H9 (cell line): ENCODE measurements at regions not wholly inside any gene's neighbourhood (a gene's known extent, or its start where the extent isn't known, plus 50 kb on each side); places are given as distances from the start of the nearest gene placed in this dataset.
"Not testable (repeated sequence)": the region's sequence is repeated elsewhere in the genome, so short reads cannot be mapped to it uniquely, and the experiment has no call there.

ENCODE experiments used
- DNase-seq: peaks from one replicate; pipeline ENCODE4 v3.0.0-alpha.2; 2017
- H2AFZ ChIP-seq: one replicate; pipeline ENCODE4 v1.6.1; 2013; ENCODE audit warnings: mild to moderate bottlenecking, low read length, control low read depth, moderate library complexity
- H2AK5ac ChIP-seq: 2 replicates; pipeline ENCODE4 v1.6.1; 2013; ENCODE audit warnings: low read length, control low read depth, mixed read lengths; ENCODE audit not compliant: insufficient read length
- H2BK120ac ChIP-seq: one replicate; pipeline ENCODE4 v1.6.1; 2013; ENCODE audit warnings: low read depth, mild to moderate bottlenecking, low read length, control low read depth, inconsistent platforms; ENCODE audit not compliant: poor library complexity, severe bottlenecking
- H2BK12ac ChIP-seq: 2 replicates; pipeline ENCODE4 v1.6.1; 2013; ENCODE audit warnings: low read length, control low read depth, mixed read lengths, low read depth; ENCODE audit not compliant: insufficient read length
- H2BK15ac ChIP-seq: 2 replicates; pipeline ENCODE4 v1.6.1; 2013; ENCODE audit warnings: low read depth, low read length, control low read depth
- H2BK20ac ChIP-seq: one replicate; pipeline ENCODE4 v1.6.1; 2013; ENCODE audit warnings: low read depth, mild to moderate bottlenecking, low read length, control low read depth, inconsistent platforms; ENCODE audit not compliant: poor library complexity, severe bottlenecking
- H2BK5ac ChIP-seq: 2 replicates; pipeline ENCODE4 v1.6.1; 2013; ENCODE audit warnings: low read length, control low read depth, mixed read lengths; ENCODE audit not compliant: insufficient read length
- H3K14ac ChIP-seq: 2 replicates; pipeline ENCODE4 v1.6.1; 2013; ENCODE audit warnings: low read length, control low read depth; ENCODE audit not compliant: insufficient read depth
- H3K18ac ChIP-seq: 2 replicates; pipeline ENCODE4 v1.6.1; 2013; ENCODE audit warnings: low read depth, mild to moderate bottlenecking, mixed read lengths, low read length, control low read depth; ENCODE audit not compliant: insufficient read length
- H3K23ac ChIP-seq: 2 replicates; pipeline ENCODE4 v1.6.1; 2013; ENCODE audit warnings: low read length, control low read depth, mixed read lengths, low read depth; ENCODE audit not compliant: insufficient read length
- H3K23me2 ChIP-seq: 2 replicates; pipeline ENCODE4 v1.6.1; 2013; ENCODE audit warnings: low read depth, mild to moderate bottlenecking, mixed read lengths, low read length, control low read depth; ENCODE audit not compliant: insufficient read length, poor library complexity, severe bottlenecking
- H3K27ac ChIP-seq: 2 replicates; pipeline ENCODE4 v1.5.1; 2013; ENCODE audit warnings: low read length, control low read depth, mixed read lengths, low read depth; ENCODE audit not compliant: insufficient read length
- H3K27me3 ChIP-seq: 2 replicates; pipeline ENCODE4 v1.6.1; 2013; ENCODE audit warnings: low read length, control low read depth, inconsistent platforms; ENCODE audit not compliant: insufficient read depth
- H3K4ac ChIP-seq: 2 replicates; pipeline ENCODE4 v1.6.1; 2013; ENCODE audit warnings: low read depth, mild to moderate bottlenecking, control low read depth, inconsistent platforms, low read length, moderate library complexity
- H3K4me1 ChIP-seq: 2 replicates; pipeline ENCODE4 v1.6.1; 2013; ENCODE audit warnings: low read length, control low read depth, inconsistent platforms; ENCODE audit not compliant: insufficient read depth
- H3K4me2 ChIP-seq: 2 replicates; pipeline ENCODE4 v1.6.1; 2013; ENCODE audit warnings: low read length, control low read depth, mixed read lengths; ENCODE audit not compliant: insufficient read length, insufficient read depth
- H3K56ac ChIP-seq: 2 replicates; pipeline ENCODE4 v1.6.1; 2013; ENCODE audit warnings: low read depth, mild to moderate bottlenecking, mixed read lengths, low read length, control low read depth; ENCODE audit not compliant: insufficient read length
- H3K79me1 ChIP-seq: 2 replicates; pipeline ENCODE4 v1.6.1; 2013; ENCODE audit warnings: low read depth, mild to moderate bottlenecking, moderate library complexity, low read length, control low read depth, inconsistent platforms; ENCODE audit not compliant: insufficient read depth, poor library complexity, severe bottlenecking
- H3K79me2 ChIP-seq: 2 replicates; pipeline ENCODE4 v1.6.1; 2013; ENCODE audit warnings: low read length, control low read depth, inconsistent platforms; ENCODE audit not compliant: insufficient read depth
- H3K9ac ChIP-seq: 2 replicates; pipeline ENCODE4 v1.6.1; 2013; ENCODE audit warnings: low read length, control low read depth, mixed read lengths; ENCODE audit not compliant: insufficient read length; ENCODE audit errors: extremely low read depth
- H3K9me3 ChIP-seq: one replicate; pipeline ENCODE4 v1.6.1; 2013; ENCODE audit warnings: low read depth, low read length, inconsistent platforms; ENCODE audit not compliant: control insufficient read depth
- H3T11ph ChIP-seq: one replicate; pipeline ENCODE4 v1.6.1; 2013; ENCODE audit warnings: mild to moderate bottlenecking, low read length, control low read depth, inconsistent platforms
- H4K20me1 ChIP-seq: one replicate; pipeline ENCODE4 v1.6.1; 2013; ENCODE audit not compliant: control insufficient read depth, insufficient read length, insufficient read depth
- H4K5ac ChIP-seq: 2 replicates; pipeline ENCODE4 v1.6.1; 2013; ENCODE audit warnings: low read depth, mild to moderate bottlenecking, mixed read lengths, low read length, control low read depth; ENCODE audit not compliant: insufficient read length
- H4K8ac ChIP-seq: replicated peaks from 2 replicates; pipeline ENCODE4 v1.6.1; 2013; ENCODE audit warnings: low read length, control low read depth, mixed read lengths, low read depth; ENCODE audit not compliant: insufficient read length
- H4K91ac ChIP-seq: 2 replicates; pipeline ENCODE4 v1.6.1; 2013; ENCODE audit warnings: low read depth, mild to moderate bottlenecking, moderate library complexity, mixed read lengths, low read length, control low read depth; ENCODE audit not compliant: insufficient read length
- H3K27ac Mint-ChIP-seq, 3 experiments: 2 replicates in 2 of 3; 3 replicates in 1 of 3; pipeline ENCODE4 v1.8.0; 2020 to 2021; ENCODE audit warnings: mixed read lengths in 3 of 3, mild to moderate bottlenecking in 1 of 3, moderate library complexity in 1 of 3
- H3K27me3 Mint-ChIP-seq: 2 replicates; pipeline ENCODE4 v1.8.0; 2021; ENCODE audit warnings: low read depth, mild to moderate bottlenecking, moderate library complexity, mixed read lengths
- H3K36me3 Mint-ChIP-seq, 3 experiments: 2 replicates in 2 of 3; 3 replicates in 1 of 3; pipeline ENCODE4 v1.8.0; 2020 to 2021; ENCODE audit warnings: low read depth in 3 of 3, mixed read lengths in 3 of 3; ENCODE audit not compliant: insufficient read depth in 1 of 3
- H3K4me1 Mint-ChIP-seq, 2 experiments: 2 replicates each; pipeline ENCODE4 v1.8.0; 2020; ENCODE audit warnings: mixed read lengths in 2 of 2
- H3K4me3 Mint-ChIP-seq, 2 experiments: 2 replicates in 1 of 2; 3 replicates in 1 of 2; pipeline ENCODE4 v1.8.0; 2020 to 2021; ENCODE audit warnings: mild to moderate bottlenecking in 2 of 2, mixed read lengths in 2 of 2, moderate library complexity in 1 of 2
- H3K9me3 Mint-ChIP-seq, 2 experiments: 2 replicates in 1 of 2; 3 replicates in 1 of 2; pipeline ENCODE4 v1.8.0; 2020; ENCODE audit warnings: mild to moderate bottlenecking in 2 of 2, mixed read lengths in 2 of 2, moderate library complexity in 1 of 2
- CTCF ChIP-seq: fragments of 200-600 bp; sonication (generic); conservative IDR thresholded peaks from 3 replicates; pipeline ENCODE4 v1.8.0; 2021; ENCODE audit warnings: antibody characterized with exemption, mild to moderate bottlenecking
- WGBS: extraction: QIAGEN DNeasy Blood & Tissue Kit; methylation state at CpG from one replicate; pipeline ENCODE4 v1.1.7; 2013; ENCODE audit warnings: missing lambda C conversion rate, low lambda C conversion rate, mixed read lengths; ENCODE audit not compliant: insufficient read length; ENCODE audit errors: extremely low coverage; 5-methylcytosine and 5-hydroxymethylcytosine counted together

DNA sequence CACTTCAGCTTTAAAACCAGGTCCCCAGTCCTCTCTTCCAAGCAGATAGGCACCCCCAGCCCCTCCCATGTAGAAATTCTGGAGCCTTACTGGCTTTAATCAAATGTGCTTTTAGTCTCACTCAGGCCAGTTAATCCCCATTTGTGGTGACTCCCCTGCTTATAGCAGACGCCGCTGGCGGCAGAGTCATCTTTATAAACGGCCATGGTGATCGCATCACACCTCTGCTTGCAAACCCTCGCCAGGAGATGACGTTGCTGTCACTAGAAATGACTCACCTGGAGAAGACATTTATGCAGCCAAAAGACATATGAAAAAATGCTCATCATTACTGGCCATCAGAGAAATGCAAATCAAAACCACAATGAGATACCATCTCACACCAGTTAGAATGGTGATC, 369.3 kb downstream of the VRK1 start:
- Histone ChIP-seq H4K5ac (no peak overlapping the region), H4K91ac (no peak overlapping the region), H3K79me1 (no peaks in the 10 kb centered on the region), H3T11ph (no peak overlapping the region), H2BK20ac (no peak overlapping the region), H3K27me3 (no peaks in the 10 kb centered on the region), H3K23ac (no peak overlapping the region), H2BK15ac (no peak overlapping the region), H3K56ac (no peak overlapping the region), H3K27ac (no peak overlapping the region), H2AK5ac (no peak overlapping the region), H2BK120ac (no peak overlapping the region), H3K4me1 (no peaks in the 10 kb centered on the region), H2BK12ac (no peak overlapping the region), H3K14ac (no peak overlapping the region), H3K4me2 (no peak overlapping the region), H3K4ac (no peak overlapping the region), H3K9me3 (no peaks in the 10 kb centered on the region), H4K8ac (no peak overlapping the region), H3K18ac (no peak overlapping the region), H3K9ac (no peak overlapping the region), H2BK5ac (no peak overlapping the region), H2AFZ (no peak overlapping the region), H3K79me2 (no peaks in the 10 kb centered on the region), H3K23me2 (no peaks in the 10 kb centered on the region), H4K20me1 (no peaks in the 10 kb centered on the region)
- H3K4me1 Mint-ChIP-seq: no peaks in the 10 kb centered on the region
- H3K4me3 Mint-ChIP-seq: no peak overlapping the region
- no peak overlapping the region for H3K27ac Mint-ChIP-seq
- DNase-seq: no peak
- no CpG with 5 or more reads among the region's 7 CpGs for WGBS
- no peaks in the 10 kb centered on the region for H3K9me3 Mint-ChIP-seq
- no peak for TF ChIP-seq CTCF
- H3K36me3 Mint-ChIP-seq: no peaks in the 10 kb centered on the region
- no peaks in the 10 kb centered on the region; the same call in 1 of the 2 replicates for H3K27me3 Mint-ChIP-seq

DNA sequence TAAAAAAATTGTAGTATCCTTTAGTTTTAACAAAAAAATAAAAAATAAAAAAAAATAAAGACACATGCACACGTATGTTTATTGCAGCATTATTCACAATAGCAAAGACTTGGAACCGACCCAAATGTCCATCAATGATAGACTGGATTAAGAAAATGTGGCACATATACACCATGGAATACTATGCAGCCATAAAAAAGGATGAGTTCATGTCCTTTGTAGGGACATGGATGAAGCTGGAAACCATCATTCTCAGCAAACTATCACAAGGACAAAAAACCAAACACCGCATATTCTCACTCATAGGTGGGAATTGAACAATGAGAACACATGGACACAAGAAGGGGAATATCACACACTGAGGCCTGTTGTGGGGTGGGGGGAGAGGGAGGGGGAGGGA, 370.4 kb downstream of the VRK1 start:
- not testable (repeated sequence) for H4K5ac ChIP-seq, H2BK120ac ChIP-seq, H3K4me2 ChIP-seq, H4K20me1 ChIP-seq, H3K4ac ChIP-seq, H3K56ac ChIP-seq, H3K36me3 Mint-ChIP-seq, H3K4me1 ChIP-seq, H3K9me3 ChIP-seq, H3K27ac ChIP-seq, H3K27me3 ChIP-seq, H3K4me1 Mint-ChIP-seq, H3T11ph ChIP-seq, H3K79me1 ChIP-seq, H3K79me2 ChIP-seq, H2AFZ ChIP-seq, DNase-seq, H3K23me2 ChIP-seq, H3K23ac ChIP-seq, H2AK5ac ChIP-seq, H4K8ac ChIP-seq, H3K4me3 Mint-ChIP-seq, H3K18ac ChIP-seq, H3K9me3 Mint-ChIP-seq, H3K9ac ChIP-seq, H2BK12ac ChIP-seq, H2BK20ac ChIP-seq, H4K91ac ChIP-seq, H2BK15ac ChIP-seq, H3K27me3 Mint-ChIP-seq, H2BK5ac ChIP-seq, H3K14ac ChIP-seq, H3K27ac Mint-ChIP-seq
- no CpG with 5 or more reads among the region's 3 CpGs for WGBS
